ENCODE measurements at regions not wholly inside any gene's neighbourhood (a gene's known extent, or its start where the extent isn't known, plus 50 kb on each side); places are given as distances from the start of the nearest gene placed in this dataset.

DNA sequence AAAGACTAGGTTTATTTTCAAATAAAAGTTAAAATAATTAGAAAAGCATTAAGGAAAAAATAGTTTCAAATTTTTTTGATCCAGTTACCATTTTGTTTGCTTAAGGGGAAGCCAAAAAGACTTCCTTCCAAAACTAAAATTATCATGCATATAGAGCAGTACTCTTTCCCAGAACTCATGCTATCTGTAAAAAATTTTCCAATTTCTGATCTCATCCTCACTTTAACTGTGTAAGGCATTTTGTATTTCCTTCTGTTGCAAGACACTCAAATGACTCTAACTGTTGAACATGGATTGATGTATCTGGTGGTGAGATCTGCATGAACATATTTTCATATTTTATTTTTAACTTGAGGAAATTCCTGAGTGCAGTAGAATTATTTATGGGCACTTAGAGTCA, 150.1 kb downstream of the ADAM29 start:
- TF ChIP-seq, protein P1, sequence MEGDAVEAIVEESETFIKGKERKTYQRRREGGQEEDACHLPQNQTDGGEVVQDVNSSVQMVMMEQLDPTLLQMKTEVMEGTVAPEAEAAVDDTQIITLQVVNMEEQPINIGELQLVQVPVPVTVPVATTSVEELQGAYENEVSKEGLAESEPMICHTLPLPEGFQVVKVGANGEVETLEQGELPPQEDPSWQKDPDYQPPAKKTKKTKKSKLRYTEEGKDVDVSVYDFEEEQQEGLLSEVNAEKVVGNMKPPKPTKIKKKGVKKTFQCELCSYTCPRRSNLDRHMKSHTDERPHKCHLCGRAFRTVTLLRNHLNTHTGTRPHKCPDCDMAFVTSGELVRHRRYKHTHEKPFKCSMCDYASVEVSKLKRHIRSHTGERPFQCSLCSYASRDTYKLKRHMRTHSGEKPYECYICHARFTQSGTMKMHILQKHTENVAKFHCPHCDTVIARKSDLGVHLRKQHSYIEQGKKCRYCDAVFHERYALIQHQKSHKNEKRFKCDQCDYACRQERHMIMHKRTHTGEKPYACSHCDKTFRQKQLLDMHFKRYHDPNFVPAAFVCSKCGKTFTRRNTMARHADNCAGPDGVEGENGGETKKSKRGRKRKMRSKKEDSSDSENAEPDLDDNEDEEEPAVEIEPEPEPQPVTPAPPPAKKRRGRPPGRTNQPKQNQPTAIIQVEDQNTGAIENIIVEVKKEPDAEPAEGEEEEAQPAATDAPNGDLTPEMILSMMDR (IDR thresholded peaks at IDR 0.05), result no peak
- TF ChIP-seq POLR2A (IDR thresholded peaks at IDR 0.05), result no peak

Measured in testis (tissue), 2 donors.